K562 (cell line): ENCODE measurements at regions not wholly inside any gene's neighbourhood (a gene's known extent, or its start where the extent isn't known, plus 50 kb on each side); places are given as distances from the start of the nearest gene placed in this dataset.

Experiments
- ATAC-seq: fragments of 200-7000 bp; cut with Tn5 transposase; 3 replicates; pipeline ENCODE4 v1.9.1; 2020; ENCODE audit warnings: moderate library complexity
- BruUV-seq: library from RNA; stranded (reverse); fragments of 400-500 nt; replicated peaks from 2 replicates; lab custom pipeline; 2021; lab: Mats Ljungman, UMichigan
- CTCF ChIA-PET: fragments of 300-600 bp; formaldehyde crosslinking; extraction: SDS; loops from one replicate; lab custom pipeline; 2021; ENCODE audit warnings: low intra/inter-chr PET ratio; lab: Yijun Ruan, JAX
- POLR2A ChIA-PET: fragments of 300-600, 350-650 bp; sonication (Branson Sonifier 250); formaldehyde crosslinking; extraction: SDS; loops from one replicate; lab custom pipeline; 2021; ENCODE audit warnings: antibody characterized with exemption, inconsistent platforms; lab: Yijun Ruan, JAX
- DNase-seq, 4 experiments: peaks; one replicate each; pipeline versions ENCODE4 v3.0.0 to v3.0.0-alpha.2; 2011 to 2018; ENCODE audit warnings: low spot score in 3 of 4, mixed read lengths in 3 of 4; ENCODE audit errors: extremely low read depth in 1 of 4
- FAIRE-seq: peaks from 2 replicates; lab custom pipeline; 2011; peaks lifted over from hg19 to GRCh38; lab: Jason Lieb, UNC
- H2AFZ ChIP-seq: 2 replicates; pipeline ENCODE4 v1.6.0; 2011; ENCODE audit warnings: low read depth, low read length, control low read depth, inconsistent platforms
- H3K27ac ChIP-seq: fragments of 200-600 bp; 3 replicates; pipeline ENCODE4 v1.8.0; 2011; ENCODE audit warnings: low read depth, mild to moderate bottlenecking, control low read depth, inconsistent platforms, low read length, moderate library complexity, mixed read lengths; ENCODE audit errors: extremely low read depth
- H3K27me3 ChIP-seq, 2 experiments: fragments of 300-600 bp in 1 of 2; 2 replicates in 1 of 2; 3 replicates in 1 of 2; pipeline versions ENCODE4 v1.6.0 to v1.8.0; 2011; ENCODE audit warnings: inconsistent platforms in 2 of 2, low read length in 2 of 2, mild to moderate bottlenecking in 1 of 2, mixed read lengths in 1 of 2, moderate library complexity in 1 of 2; ENCODE audit not compliant: control insufficient read depth in 2 of 2, insufficient read depth in 2 of 2
- H3K36me3 ChIP-seq: fragments of 300-600 bp; 3 replicates; pipeline ENCODE4 v1.8.0; 2011; ENCODE audit warnings: mild to moderate bottlenecking, low read length, inconsistent platforms; ENCODE audit not compliant: control insufficient read depth, insufficient read depth
- H3K4me1 ChIP-seq, 2 experiments: fragments of 200-600 bp in 1 of 2; replicated peaks in 1 of 2; 2 replicates in 1 of 2; 3 replicates in 1 of 2; pipeline versions ENCODE4 v1.5.1 to v1.8.0; 2011; ENCODE audit warnings: inconsistent platforms in 2 of 2, low read length in 2 of 2, mild to moderate bottlenecking in 1 of 2, mixed read lengths in 1 of 2, moderate library complexity in 1 of 2; ENCODE audit not compliant: control insufficient read depth in 2 of 2, insufficient read depth in 2 of 2
- H3K4me2 ChIP-seq: 2 replicates; pipeline ENCODE4 v1.6.1; 2011; ENCODE audit warnings: low read length, control low read depth, inconsistent platforms, mixed read lengths; ENCODE audit not compliant: insufficient read depth
- H3K4me3 ChIP-seq: fragments of 200-600 bp; sonication (generic), shearing (Covaris generic); 2 replicates; pipeline ENCODE4 v1.5.1; 2016; ENCODE audit warnings: control low read depth, inconsistent platforms
- H3K79me2 ChIP-seq: fragments of 200-600 bp; 3 replicates; pipeline ENCODE4 v1.8.0; 2011; ENCODE audit warnings: low read length, inconsistent platforms; ENCODE audit not compliant: control insufficient read depth, insufficient read depth
- H3K9ac ChIP-seq, 2 experiments: 2 replicates each; pipeline versions ENCODE4 v1.6.0 to v1.6.1; 2011; ENCODE audit warnings: low read depth in 2 of 2, low read length in 2 of 2, control low read depth in 1 of 2, inconsistent platforms in 1 of 2, mild to moderate bottlenecking in 1 of 2, mixed read lengths in 1 of 2; ENCODE audit not compliant: insufficient read depth in 1 of 2
- H3K9me1 ChIP-seq: one replicate; pipeline ENCODE4 v1.6.0; 2011; ENCODE audit warnings: inconsistent platforms, mild to moderate bottlenecking, low read length, moderate library complexity; ENCODE audit not compliant: control insufficient read depth, insufficient read depth
- H3K9me3 ChIP-seq: replicated peaks from 2 replicates; pipeline ENCODE4 v1.5.1; 2011; ENCODE audit warnings: low read depth, low read length, inconsistent platforms; ENCODE audit not compliant: control insufficient read depth, insufficient read depth
- H4K20me1 ChIP-seq: replicated peaks from 2 replicates; pipeline ENCODE4 v1.6.1; 2011; ENCODE audit warnings: low read length, inconsistent platforms, mixed read lengths; ENCODE audit not compliant: control insufficient read depth, insufficient read depth
- THRAP3 ChIP-seq: fragments of 450-650 bp; IDR thresholded peaks from 2 replicates; pipeline ENCODE4 v1.6.1; 2016; ENCODE audit warnings: mild to moderate bottlenecking, inconsistent platforms, borderline replicate concordance
- YY1 ChIP-seq, 3 experiments: IDR thresholded peaks; 2 replicates each; pipeline ENCODE4 v1.6.1; 2011; ENCODE audit warnings: low read length in 2 of 3, mild to moderate bottlenecking in 2 of 3, moderate library complexity in 2 of 3, borderline replicate concordance in 1 of 3, control low read depth in 1 of 3, low read depth in 1 of 3; ENCODE audit not compliant: insufficient read depth in 3 of 3, insufficient replicate concordance in 2 of 3, control insufficient read depth in 1 of 3, insufficient read length in 1 of 3; ENCODE audit errors: extremely low read depth in 1 of 3
- WGBS: fragments of 100-300 bp; shearing (Covaris generic); methylation state at CpG from one replicate; pipeline ENCODE4 v1.1.6; 2016; ENCODE audit warnings: low coverage, mixed read lengths; ENCODE audit not compliant: insufficient coverage; ENCODE audit errors: missing lambda C conversion rate; 5-methylcytosine and 5-hydroxymethylcytosine counted together
- in situ Hi-C: fragments of 300-500 bp; cut with MboI; formaldehyde crosslinking; loops from 4 replicates; pipeline ENCODE4 v1.15.0; 2018; ENCODE audit warnings: inconsistent platforms, mixed read lengths
- intact Hi-C: fragments of 100-400 bp; cut with micrococcal nuclease; formaldehyde crosslinking; loops from 2 replicates; pipeline ENCODE4 v1.14.2; 2022
- TF ChIP-seq, protein P1 (sequence below), 3 experiments: IDR thresholded peaks in 2 of 3; conservative IDR thresholded peaks in 1 of 3; 2 replicates each; pipeline ENCODE4 v1.5.1; 2011 to 2012; ENCODE audit warnings: low read length in 3 of 3, mild to moderate bottlenecking in 3 of 3, control low read depth in 2 of 3, improper control_type of control experiment in 1 of 3, inconsistent platforms in 1 of 3, low read depth in 1 of 3, mixed read lengths in 1 of 3, moderate library complexity in 1 of 3; ENCODE audit not compliant: insufficient read depth in 2 of 3

- Histone ChIP-seq H3K36me3 (no peaks in the 10 kb centered on the region), H3K4me2 (no peak overlapping the region), H3K27me3 (no peaks in the 10 kb centered on the region), H3K79me2 (no peaks in the 10 kb centered on the region), H3K4me3 (no peak overlapping the region), H3K9me3 (no peaks in the 10 kb centered on the region), H3K9ac (no peak overlapping the region), H3K4me1 (no peaks in the 10 kb centered on the region), H2AFZ (no peak overlapping the region), H3K9me1 (no peaks in the 10 kb centered on the region), H4K20me1 (no peaks in the 10 kb centered on the region), H3K27ac (no peak overlapping the region)
- CTCF ChIA-PET: no interaction called here
- DNase-seq (no peak), FAIRE-seq (no peak), ATAC-seq (no peak)
- intact Hi-C loops (no loop called here), in situ Hi-C loops (no loop called here)
- POLR2A ChIA-PET: no interaction called here
- TF ChIP-seq YY1 (IDR thresholded peaks at IDR 0.05; ENCODE audit: borderline replicate concordance in 1 of 3, control insufficient read depth in 1 of 3, extremely low read depth in 1 of 3, insufficient read depth in 3 of 3, insufficient read length in 1 of 3, insufficient replicate concordance in 2 of 3, low read depth in 1 of 3, low read length in 2 of 3): no peak
- no peak for TF ChIP-seq THRAP3
- TF ChIP-seq, protein P1, sequence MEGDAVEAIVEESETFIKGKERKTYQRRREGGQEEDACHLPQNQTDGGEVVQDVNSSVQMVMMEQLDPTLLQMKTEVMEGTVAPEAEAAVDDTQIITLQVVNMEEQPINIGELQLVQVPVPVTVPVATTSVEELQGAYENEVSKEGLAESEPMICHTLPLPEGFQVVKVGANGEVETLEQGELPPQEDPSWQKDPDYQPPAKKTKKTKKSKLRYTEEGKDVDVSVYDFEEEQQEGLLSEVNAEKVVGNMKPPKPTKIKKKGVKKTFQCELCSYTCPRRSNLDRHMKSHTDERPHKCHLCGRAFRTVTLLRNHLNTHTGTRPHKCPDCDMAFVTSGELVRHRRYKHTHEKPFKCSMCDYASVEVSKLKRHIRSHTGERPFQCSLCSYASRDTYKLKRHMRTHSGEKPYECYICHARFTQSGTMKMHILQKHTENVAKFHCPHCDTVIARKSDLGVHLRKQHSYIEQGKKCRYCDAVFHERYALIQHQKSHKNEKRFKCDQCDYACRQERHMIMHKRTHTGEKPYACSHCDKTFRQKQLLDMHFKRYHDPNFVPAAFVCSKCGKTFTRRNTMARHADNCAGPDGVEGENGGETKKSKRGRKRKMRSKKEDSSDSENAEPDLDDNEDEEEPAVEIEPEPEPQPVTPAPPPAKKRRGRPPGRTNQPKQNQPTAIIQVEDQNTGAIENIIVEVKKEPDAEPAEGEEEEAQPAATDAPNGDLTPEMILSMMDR (IDR thresholded peaks at IDR 0.05 in 2 of 3, conservative IDR thresholded peaks at IDR 0.05 in 1 of 3; ENCODE audit: insufficient read depth in 2 of 3, low read depth in 1 of 3, low read length in 3 of 3): no peak
- BruUV-seq: no TSS peak
- 0% methylated on average over 2 of the region's 2 CpGs for WGBS
These were observed 378.9 kb downstream of the DUSP10 start for GRCh38 chr1:221363039-221363438.
